Endothelial cell of umbilical vein (primary cell): ENCODE measurements at regions not wholly inside any gene's neighbourhood (a gene's known extent, or its start where the extent isn't known, plus 50 kb on each side); places are given as distances from the start of the nearest gene placed in this dataset.

Experiments used
- BruUV-seq: library from RNA; stranded (reverse); fragments of 400-500 nt; replicated peaks from 2 replicates; lab custom pipeline; 2021; lab: Mats Ljungman, UMichigan
- CTCF ChIA-PET: fragments of 300-600, 350-600 bp; sonication (Branson Sonifier 250); formaldehyde crosslinking; loops from one replicate; lab custom pipeline; 2021; ENCODE audit warnings: antibody characterized with exemption, inconsistent platforms; lab: Charles Lee
- POLR2A ChIA-PET: fragments of 300-600, 350-600 bp; sonication (Branson Sonifier 250); formaldehyde crosslinking; loops from one replicate; lab custom pipeline; 2021; ENCODE audit warnings: antibody characterized with exemption, inconsistent platforms; lab: Charles Lee
- DNase-seq: peaks from one replicate; pipeline ENCODE4 v3.0.0-alpha.2; 2011; ENCODE audit warnings: low read depth, low spot score
- FAIRE-seq: peaks from 2 replicates; lab custom pipeline; 2011; peaks lifted over from hg19 to GRCh38; lab: Jason Lieb, UNC
- H2AFZ ChIP-seq: 2 replicates; pipeline ENCODE4 v1.6.0; 2012; ENCODE audit warnings: low read depth, low read length, control low read depth, inconsistent platforms
- H3K27ac ChIP-seq: 2 replicates; pipeline ENCODE4 v1.5.1; 2011; ENCODE audit warnings: low read depth, mild to moderate bottlenecking, control low read depth, low read length, moderate library complexity; ENCODE audit not compliant: insufficient read depth
- H3K27me3 ChIP-seq, 2 experiments: 2 replicates each; pipeline versions ENCODE4 v1.6.0 to v1.6.1; 2011; ENCODE audit warnings: low read length in 2 of 2, mixed read lengths in 1 of 2; ENCODE audit not compliant: control insufficient read depth in 2 of 2, insufficient read depth in 2 of 2
- H3K36me3 ChIP-seq, 2 experiments: 2 replicates in 1 of 2; 3 replicates in 1 of 2; pipeline ENCODE4 v1.5.1; 2011; ENCODE audit warnings: low read length in 2 of 2, mild to moderate bottlenecking in 1 of 2, moderate library complexity in 1 of 2; ENCODE audit not compliant: control insufficient read depth in 2 of 2, insufficient read depth in 2 of 2; ENCODE audit errors: extremely low read depth in 1 of 2
- H3K4me1 ChIP-seq: 3 replicates; pipeline ENCODE4 v1.5.1; 2011; ENCODE audit warnings: mild to moderate bottlenecking, low read length; ENCODE audit not compliant: control insufficient read depth, insufficient read depth; ENCODE audit errors: extremely low read depth
- H3K4me2 ChIP-seq: 2 replicates; pipeline ENCODE4 v1.6.1; 2011; ENCODE audit warnings: low read length, control low read depth, mixed read lengths; ENCODE audit not compliant: insufficient read depth
- H3K4me3 ChIP-seq, 3 experiments: fragments of 200-600 bp in 1 of 3; sonication (generic), shearing (Covaris generic) in 1 of 3; replicated peaks in 1 of 3; 2 replicates each; pipeline ENCODE4 v1.5.1; 2011 to 2016; ENCODE audit warnings: control low read depth in 3 of 3, low read length in 3 of 3, mild to moderate bottlenecking in 2 of 3, inconsistent platforms in 1 of 3, low read depth in 1 of 3, moderate library complexity in 1 of 3; ENCODE audit not compliant: insufficient read depth in 1 of 3
- H3K79me2 ChIP-seq: 2 replicates; pipeline ENCODE4 v1.6.0; 2012; ENCODE audit warnings: low read length, inconsistent platforms; ENCODE audit not compliant: control insufficient read depth, insufficient read depth
- H3K9ac ChIP-seq: replicated peaks from 2 replicates; pipeline ENCODE3; 2011; ENCODE audit warnings: low read length, control low read depth; ENCODE audit not compliant: insufficient read depth; ENCODE audit errors: extremely low read depth
- H3K9me1 ChIP-seq: replicated peaks from 3 replicates; pipeline ENCODE4 v1.6.0; 2011; ENCODE audit warnings: mild to moderate bottlenecking, low read length; ENCODE audit not compliant: control insufficient read depth, insufficient read depth; ENCODE audit errors: extremely low read depth
- H3K9me3 ChIP-seq: replicated peaks from 2 replicates; pipeline ENCODE4 v1.5.1; 2012; ENCODE audit warnings: low read length, inconsistent platforms; ENCODE audit not compliant: control insufficient read depth, insufficient read depth
- H4K20me1 ChIP-seq: replicated peaks from 2 replicates; pipeline ENCODE3; 2011; ENCODE audit warnings: mild to moderate bottlenecking, low read length; ENCODE audit not compliant: control insufficient read depth, insufficient read depth; ENCODE audit errors: extremely low read depth
- CTCF ChIP-seq, 2 donors: IDR thresholded peaks; 1 replicate in 1 of 2; 2 replicates in 1 of 2; pipeline ENCODE4 v1.5.1; 2011; ENCODE audit warnings: low read length in 2 of 2, mild to moderate bottlenecking in 2 of 2, moderate library complexity in 2 of 2, control low read depth in 1 of 2, inconsistent platforms in 1 of 2, low read depth in 1 of 2; ENCODE audit not compliant: insufficient read depth in 1 of 2; ENCODE audit errors: extremely low read depth in 1 of 2
- EZH2 ChIP-seq: IDR thresholded peaks from 2 replicates; pipeline ENCODE4 v1.6.1; 2012; ENCODE audit warnings: borderline replicate concordance, low read depth, mild to moderate bottlenecking, moderate library complexity, low read length, inconsistent platforms; ENCODE audit not compliant: severe bottlenecking
- FOS ChIP-seq: IDR thresholded peaks from 2 replicates; pipeline ENCODE4 v1.6.1; 2011; ENCODE audit warnings: mild to moderate bottlenecking, low read length, moderate library complexity, borderline replicate concordance; ENCODE audit not compliant: insufficient read depth
- GATA2 ChIP-seq: IDR thresholded peaks from 2 replicates; pipeline ENCODE4 v1.7.0; 2011; ENCODE audit warnings: low read depth, mild to moderate bottlenecking, moderate library complexity, mixed read lengths, low read length; ENCODE audit not compliant: insufficient read length, insufficient read depth
- JUN ChIP-seq: IDR thresholded peaks from 2 replicates; pipeline ENCODE4 v1.6.1; 2011; ENCODE audit warnings: borderline replicate concordance, low read depth; ENCODE audit not compliant: insufficient read length, insufficient read depth
- MYC ChIP-seq: IDR thresholded peaks from one replicate; pipeline ENCODE4 v1.6.1; 2011; ENCODE audit warnings: mild to moderate bottlenecking, low read depth, low read length
- POLR2A ChIP-seq: IDR thresholded peaks from 2 replicates; pipeline ENCODE4 v1.6.1; 2012; ENCODE audit warnings: low read depth, mild to moderate bottlenecking, control low read depth, low read length
- POLR2AphosphoS5 ChIP-seq: IDR thresholded peaks from 2 replicates; pipeline ENCODE4 v1.6.1; 2012; ENCODE audit warnings: low read depth, mild to moderate bottlenecking, control low read depth, low read length, moderate library complexity; ENCODE audit not compliant: insufficient read depth
- dilution Hi-C: fragments of 300-500 bp; cut with MboI; formaldehyde crosslinking; loops from one replicate; pipeline ENCODE4 v1.15.0; 2019; ENCODE audit warnings: low sequenced_read_pairs; ENCODE audit not compliant: extremely low pct_ligation_motif_present
- intact Hi-C: fragments of 100-400 bp; cut with micrococcal nuclease; formaldehyde crosslinking; loops from one replicate; pipeline ENCODE4 v1.10.0; 2022

- no peak for DNase-seq
- H3K36me3 ChIP-seq, result no peaks in the 10 kb centered on the region
- no peaks in the 10 kb centered on the region for H4K20me1 ChIP-seq
- H3K4me2 ChIP-seq, result no peak overlapping the region
- H3K79me2 ChIP-seq, result no peaks in the 10 kb centered on the region
- no peak overlapping the region for H3K27ac ChIP-seq
- no peaks in the 10 kb centered on the region for H3K4me1 ChIP-seq
- TF ChIP-seq JUN, result no peak
- TF ChIP-seq GATA2, result no peak
- no peak for TF ChIP-seq EZH2
- TF ChIP-seq FOS, result no peak
- no peak for TF ChIP-seq POLR2A
- no peak for TF ChIP-seq CTCF (IDR thresholded peaks at IDR 0.05; ENCODE audit: extremely low read depth in 1 of 2, insufficient read depth in 1 of 2, low read depth in 1 of 2, low read length in 2 of 2)
- TF ChIP-seq POLR2AphosphoS5, result no peak
- TF ChIP-seq MYC, result no peak
- BruUV-seq, result no TSS peak
- intact Hi-C loops (no loop called here), dilution Hi-C loops (no loop called here)
- no peak overlapping the region for H3K4me3 ChIP-seq
- no peaks in the 10 kb centered on the region for H3K9me1 ChIP-seq
- ChIA-PET CTCF (no interaction called here), POLR2A (no interaction called here)
- FAIRE-seq, result no peak
- H3K27me3 ChIP-seq, result peaks cover 4 to 8% of the 10 kb centered on the region in 2 experiments
- H2AFZ ChIP-seq, result no peak overlapping the region
- no peaks in the 10 kb centered on the region for H3K9me3 ChIP-seq
- no peak overlapping the region for H3K9ac ChIP-seq
Observed at GRCh38 chr1:94716965-94717364, 103.2 kb upstream of the SLC44A3 start.
